ENCODE measurements at regions not wholly inside any gene's neighbourhood (a gene's known extent, or its start where the extent isn't known, plus 50 kb on each side); places are given as distances from the start of the nearest gene placed in this dataset.

GRCh38 chr4:100248476-100248875 is 58.2 kb upstream of the DDIT4L start:
- TF ChIP-seq POLR2AphosphoS5 (IDR thresholded peaks at IDR 0.05; ENCODE audit: low read depth, low read length) (no peak), POLR2A (IDR thresholded peaks at IDR 0.05; ENCODE audit: low read depth, low read length) (no peak)

Measured in GM12892 (cell line).